Lower lobe of right lung (tissue), 2 donors: ENCODE measurements at regions not wholly inside any gene's neighbourhood (a gene's known extent, or its start where the extent isn't known, plus 50 kb on each side); places are given as distances from the start of the nearest gene placed in this dataset.

Experiments
- ATAC-seq, 2 donors: fragments of 200-7000 bp; cut with Tn5 transposase; one replicate each; pipeline ENCODE4 v1.9.1; 2020 to 2022; ENCODE audit warnings: mild to moderate bottlenecking in 2 of 2, moderate library complexity in 2 of 2
- DNase-seq: peaks from one replicate; pipeline ENCODE4 v3.0.0-alpha.2; 2020
- H3K27ac ChIP-seq: fragments of 200-600 bp; one replicate; pipeline ENCODE4 v1.8.0; 2022
- H3K27me3 ChIP-seq: fragments of 200-600 bp; one replicate; pipeline ENCODE4 v1.8.0; 2022; ENCODE audit warnings: low read depth
- H3K36me3 ChIP-seq: fragments of 200-600 bp; one replicate; pipeline ENCODE4 v1.8.0; 2022; ENCODE audit warnings: mild to moderate bottlenecking
- H3K4me1 ChIP-seq: fragments of 200-600 bp; one replicate; pipeline ENCODE4 v1.8.0; 2022
- H3K4me3 ChIP-seq: fragments of 200-600 bp; one replicate; pipeline ENCODE4 v1.8.0; 2022; ENCODE audit warnings: mild to moderate bottlenecking
- H3K9me3 ChIP-seq: fragments of 200-600 bp; one replicate; pipeline ENCODE4 v1.8.0; 2022
- intact Hi-C: fragments of 100-400 bp; cut with DNase I; formaldehyde crosslinking; loops from one replicate; pipeline ENCODE4 v1.11.0; 2022
- TF ChIP-seq, protein P1 (sequence below): fragments of 200-600 bp; IDR thresholded peaks from one replicate; pipeline ENCODE4 v1.8.0; 2022; ENCODE audit warnings: antibody characterized with exemption, mild to moderate bottlenecking
- donor health status: DM: no; HTN: yes; CAD: no; lungs with severe emphysema.

DNA sequence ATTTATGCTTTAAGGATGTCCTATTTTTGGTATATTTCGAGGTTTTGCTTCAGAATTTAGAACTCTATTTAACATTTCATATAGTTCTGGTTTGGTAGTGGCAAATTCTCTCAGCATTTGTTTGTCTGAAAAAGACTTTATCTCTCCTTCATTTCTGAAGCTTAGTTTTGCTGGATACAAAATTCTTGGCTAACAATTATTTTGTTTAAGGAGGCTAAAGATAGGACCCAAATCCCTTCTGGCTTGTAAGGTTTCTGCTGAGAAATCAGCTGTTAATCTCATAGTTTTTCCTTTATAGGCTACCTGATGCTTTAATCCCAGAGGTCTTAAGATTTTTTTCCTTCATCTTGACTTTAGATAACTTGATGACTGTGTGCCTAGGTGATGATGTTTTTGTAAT lies 162.7 kb upstream of the B3GAT2 start:
- no peak for DNase-seq
- no peak overlapping the region for H3K27ac ChIP-seq
- no peaks in the 10 kb centered on the region for H3K36me3 ChIP-seq
- H3K4me1 ChIP-seq, result no peaks in the 10 kb centered on the region
- no peak for ATAC-seq
- TF ChIP-seq, protein P1, sequence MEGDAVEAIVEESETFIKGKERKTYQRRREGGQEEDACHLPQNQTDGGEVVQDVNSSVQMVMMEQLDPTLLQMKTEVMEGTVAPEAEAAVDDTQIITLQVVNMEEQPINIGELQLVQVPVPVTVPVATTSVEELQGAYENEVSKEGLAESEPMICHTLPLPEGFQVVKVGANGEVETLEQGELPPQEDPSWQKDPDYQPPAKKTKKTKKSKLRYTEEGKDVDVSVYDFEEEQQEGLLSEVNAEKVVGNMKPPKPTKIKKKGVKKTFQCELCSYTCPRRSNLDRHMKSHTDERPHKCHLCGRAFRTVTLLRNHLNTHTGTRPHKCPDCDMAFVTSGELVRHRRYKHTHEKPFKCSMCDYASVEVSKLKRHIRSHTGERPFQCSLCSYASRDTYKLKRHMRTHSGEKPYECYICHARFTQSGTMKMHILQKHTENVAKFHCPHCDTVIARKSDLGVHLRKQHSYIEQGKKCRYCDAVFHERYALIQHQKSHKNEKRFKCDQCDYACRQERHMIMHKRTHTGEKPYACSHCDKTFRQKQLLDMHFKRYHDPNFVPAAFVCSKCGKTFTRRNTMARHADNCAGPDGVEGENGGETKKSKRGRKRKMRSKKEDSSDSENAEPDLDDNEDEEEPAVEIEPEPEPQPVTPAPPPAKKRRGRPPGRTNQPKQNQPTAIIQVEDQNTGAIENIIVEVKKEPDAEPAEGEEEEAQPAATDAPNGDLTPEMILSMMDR, result no peak
- H3K9me3 ChIP-seq, result no peaks in the 10 kb centered on the region
- H3K4me3 ChIP-seq, result no peak overlapping the region
- intact Hi-C loops, result no loop called here
- H3K27me3 ChIP-seq, result no peaks in the 10 kb centered on the region

- Histone ChIP-seq H3K9me3 (no peaks in the 10 kb centered on the region), H3K4me3 (no peak overlapping the region), H3K4me1 (no peaks in the 10 kb centered on the region), H3K27ac (no peak overlapping the region), H3K36me3 (no peaks in the 10 kb centered on the region), H3K27me3 (no peaks in the 10 kb centered on the region)
- no peak for DNase-seq
- TF ChIP-seq, protein P1, result no peak
- ATAC-seq, result no peak
- intact Hi-C loops, result no loop called here
Measured at GRCh38 chr6:71123051-71123450, 165.6 kb upstream of the OGFRL1 start.

GRCh38 chr6:71124340-71124739 lies 164.3 kb upstream of the OGFRL1 start:
- intact Hi-C loops, result no loop called here
- H3K27ac ChIP-seq, result no peak overlapping the region
- DNase-seq, result no peak
- no peaks in the 10 kb centered on the region for H3K4me1 ChIP-seq
- no peaks in the 10 kb centered on the region for H3K9me3 ChIP-seq
- no peaks in the 10 kb centered on the region for H3K36me3 ChIP-seq
- no peak for ATAC-seq
- no peaks in the 10 kb centered on the region for H3K27me3 ChIP-seq
- TF ChIP-seq, protein P1, result no peak
- no peak overlapping the region for H3K4me3 ChIP-seq

DNA sequence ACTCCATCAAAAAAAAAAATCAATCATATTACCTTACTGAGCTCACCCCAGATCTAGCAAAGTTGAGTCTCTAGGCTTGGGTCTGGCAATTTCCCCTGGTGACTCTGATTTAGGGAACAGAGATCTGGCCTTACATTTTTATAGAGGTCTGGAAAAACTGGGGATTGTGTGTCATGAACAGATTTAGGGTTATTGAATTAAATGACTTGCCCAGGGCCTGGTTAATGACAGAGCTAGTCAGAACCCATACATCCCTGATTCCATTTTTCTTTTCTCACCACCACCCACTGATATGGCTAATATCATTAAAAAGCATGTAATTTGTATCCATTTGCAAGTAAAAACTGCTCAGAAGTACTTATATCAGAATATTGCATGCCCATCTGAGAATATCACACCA lies 163.4 kb upstream of the OGFRL1 start:
- Histone ChIP-seq H3K9me3 (no peaks in the 10 kb centered on the region), H3K27ac (no peak overlapping the region), H3K4me3 (no peak overlapping the region), H3K27me3 (no peaks in the 10 kb centered on the region), H3K4me1 (no peaks in the 10 kb centered on the region), H3K36me3 (no peaks in the 10 kb centered on the region)
- TF ChIP-seq, protein P1, result no peak
- ATAC-seq, result no peak
- intact Hi-C loops, result no loop called here
- no peak for DNase-seq

GRCh38 chr6:71126506-71126905 lies 162.1 kb upstream of the OGFRL1 start:
- TF ChIP-seq, protein P1, result no peak
- Histone ChIP-seq H3K4me3 (no peak overlapping the region), H3K27me3 (no peaks in the 10 kb centered on the region), H3K9me3 (no peaks in the 10 kb centered on the region), H3K36me3 (no peaks in the 10 kb centered on the region), H3K27ac (no peak overlapping the region), H3K4me1 (no peaks in the 10 kb centered on the region)
- intact Hi-C loops, result no loop called here
- DNase-seq, result no peak
- no peak for ATAC-seq

- H3K4me1 ChIP-seq, result no peaks in the 10 kb centered on the region
- H3K27me3 ChIP-seq, result no peaks in the 10 kb centered on the region
- no peak overlapping the region for H3K27ac ChIP-seq
- H3K9me3 ChIP-seq, result no peaks in the 10 kb centered on the region
- no peak overlapping the region for H3K4me3 ChIP-seq
- no peak for DNase-seq
- intact Hi-C loops, result no loop called here
- ATAC-seq, result no peak
- H3K36me3 ChIP-seq, result no peaks in the 10 kb centered on the region
- TF ChIP-seq, protein P1, result no peak
Measured at GRCh38 chr6:71127374-71127773, 161.2 kb upstream of the OGFRL1 start.
